Muscle of leg (tissue), 3 donors: ENCODE measurements at regions not wholly inside any gene's neighbourhood (a gene's known extent, or its start where the extent isn't known, plus 50 kb on each side); places are given as distances from the start of the nearest gene placed in this dataset.

Experiments
- DNase-seq: peaks from one replicate; pipeline ENCODE4 v3.0.0; 2013
- H3K27ac ChIP-seq: one replicate; pipeline ENCODE4 v1.5.1; 2013; ENCODE audit warnings: mild to moderate bottlenecking, low read length, control low read depth
- H3K27me3 ChIP-seq: one replicate; pipeline ENCODE4 v1.6.1; 2013; ENCODE audit warnings: low read length; ENCODE audit not compliant: control insufficient read depth, insufficient read depth
- H3K36me3 ChIP-seq: one replicate; pipeline ENCODE4 v1.6.1; 2013; ENCODE audit warnings: low read length; ENCODE audit not compliant: control insufficient read depth, insufficient read depth
- H3K4me1 ChIP-seq: one replicate; pipeline ENCODE4 v1.6.1; 2013; ENCODE audit warnings: low read length; ENCODE audit not compliant: control insufficient read depth, insufficient read depth
- H3K4me3 ChIP-seq: one replicate; pipeline ENCODE4 v1.5.1; 2013; ENCODE audit warnings: low read length, control low read depth
- H3K9me3 ChIP-seq: replicated peaks from 2 replicates; pipeline ENCODE4 v1.6.1; 2013; ENCODE audit warnings: low read depth, low read length; ENCODE audit not compliant: control insufficient read depth
- WGBS: methylation state at CpG from one replicate; pipeline ENCODE4 v1.1.5; 2013; ENCODE audit warnings: missing lambda C conversion rate; ENCODE audit not compliant: insufficient coverage; 5-methylcytosine and 5-hydroxymethylcytosine counted together

GRCh38 chr7:42858570-42858969, 53.3 kb downstream of the C7orf25 start:
- no peaks in the 10 kb centered on the region for H3K36me3 ChIP-seq
- H3K27ac ChIP-seq, result no peak overlapping the region
- no peak for DNase-seq
- no peaks in the 10 kb centered on the region for H3K9me3 ChIP-seq
- no peaks in the 10 kb centered on the region for H3K4me1 ChIP-seq
- peaks cover 15% of the 10 kb centered on the region for H3K27me3 ChIP-seq
- WGBS, result no CpG with 5 or more reads among the region's 1 CpG
- H3K4me3 ChIP-seq, result no peak overlapping the region

GRCh38 chr7:42856605-42856987, 55.3 kb downstream of the C7orf25 start:
- peaks cover 15% of the 10 kb centered on the region for H3K27me3 ChIP-seq
- H3K27ac ChIP-seq, result peak overlapping the region; percentile 48
- no peaks in the 10 kb centered on the region for H3K36me3 ChIP-seq
- WGBS, result 24% methylated on average over 16 of the region's 19 CpGs
- no peaks in the 10 kb centered on the region for H3K9me3 ChIP-seq
- peak overlapping the region; percentile 54 for H3K4me3 ChIP-seq
- DNase-seq, result no peak
- no peaks in the 10 kb centered on the region for H3K4me1 ChIP-seq

GRCh38 chr7:42854571-42855118, 57.2 kb downstream of the C7orf25 start:
- H3K9me3 ChIP-seq, result no peaks in the 10 kb centered on the region
- H3K4me1 ChIP-seq, result no peaks in the 10 kb centered on the region
- 50% methylated on average over 8 of the region's 11 CpGs for WGBS
- no peak overlapping the region for H3K27ac ChIP-seq
- H3K36me3 ChIP-seq, result no peaks in the 10 kb centered on the region
- H3K4me3 ChIP-seq, result no peak overlapping the region
- DNase-seq, result no peak
- peaks cover 15% of the 10 kb centered on the region for H3K27me3 ChIP-seq

GRCh38 chr7:42852531-42852930, 59.3 kb downstream of the C7orf25 start:
- H3K27ac ChIP-seq, result no peak overlapping the region
- peaks cover 15% of the 10 kb centered on the region for H3K27me3 ChIP-seq
- no peaks in the 10 kb centered on the region for H3K9me3 ChIP-seq
- no peak overlapping the region for H3K4me3 ChIP-seq
- H3K4me1 ChIP-seq, result no peaks in the 10 kb centered on the region
- WGBS, result 58% methylated on average over 3 of the region's 4 CpGs
- no peak for DNase-seq
- no peaks in the 10 kb centered on the region for H3K36me3 ChIP-seq

GRCh38 chr7:42843205-42843800, 68.6 kb downstream of the C7orf25 start:
- Histone ChIP-seq H3K4me3 (no peak overlapping the region), H3K27ac (no peak overlapping the region), H3K9me3 (no peaks in the 10 kb centered on the region), H3K27me3 (no peaks in the 10 kb centered on the region), H3K4me1 (no peaks in the 10 kb centered on the region), H3K36me3 (no peaks in the 10 kb centered on the region)
- DNase-seq, result peak; percentile 79
- 15% methylated on average over 9 of the region's 12 CpGs for WGBS

- H3K4me1 ChIP-seq, result peaks cover 16% of the 10 kb centered on the region
- H3K36me3 ChIP-seq, result no peaks in the 10 kb centered on the region
- H3K9me3 ChIP-seq, result no peaks in the 10 kb centered on the region
- H3K27me3 ChIP-seq, result no peaks in the 10 kb centered on the region
- H3K27ac ChIP-seq, result no peak overlapping the region
- no peak for DNase-seq
- no peak overlapping the region for H3K4me3 ChIP-seq
Measured at GRCh38 chr7:42834676-42835075, 77.2 kb downstream of the C7orf25 start.

- H3K4me3 ChIP-seq, result no peak overlapping the region
- no peak for DNase-seq
- no peaks in the 10 kb centered on the region for H3K9me3 ChIP-seq
- peaks cover 16% of the 10 kb centered on the region for H3K4me1 ChIP-seq
- no CpG with 5 or more reads among the region's 4 CpGs for WGBS
- no peaks in the 10 kb centered on the region for H3K36me3 ChIP-seq
- H3K27me3 ChIP-seq, result no peaks in the 10 kb centered on the region
- no peak overlapping the region for H3K27ac ChIP-seq
Measured at GRCh38 chr7:42833411-42833810, 78.5 kb downstream of the C7orf25 start.

- H3K4me1 ChIP-seq, result peaks cover 16% of the 10 kb centered on the region
Measured at GRCh38 chr7:42832667-42833066, 79.2 kb downstream of the C7orf25 start.

GRCh38 chr7:42831718-42832522, 80.0 kb downstream of the C7orf25 start:
- DNase-seq, result peak; percentile 88
- WGBS, result no CpG with 5 or more reads among the region's 9 CpGs
- no peaks in the 10 kb centered on the region for H3K36me3 ChIP-seq
- H3K27ac ChIP-seq, result no peak overlapping the region
- H3K4me1 ChIP-seq, result peaks cover 16% of the 10 kb centered on the region
- no peak overlapping the region for H3K4me3 ChIP-seq
- H3K27me3 ChIP-seq, result no peaks in the 10 kb centered on the region
- H3K9me3 ChIP-seq, result no peaks in the 10 kb centered on the region

More at GRCh38 chr7:42832667-42833066, 79.2 kb downstream of the C7orf25 start:
- no peaks in the 10 kb centered on the region for H3K27me3 ChIP-seq
- no peaks in the 10 kb centered on the region for H3K36me3 ChIP-seq
- no peaks in the 10 kb centered on the region for H3K9me3 ChIP-seq
- no peak overlapping the region for H3K27ac ChIP-seq
- DNase-seq, result no peak
- H3K4me3 ChIP-seq, result no peak overlapping the region

- no peaks in the 10 kb centered on the region for H3K36me3 ChIP-seq
- H3K4me1 ChIP-seq, result peaks cover 16% of the 10 kb centered on the region
- WGBS, result 15% methylated on average over 2 of the region's 6 CpGs
- H3K27ac ChIP-seq, result peak overlapping the region; percentile 9
- no peaks in the 10 kb centered on the region for H3K27me3 ChIP-seq
- H3K9me3 ChIP-seq, result no peaks in the 10 kb centered on the region
- H3K4me3 ChIP-seq, result no peak overlapping the region
- DNase-seq, result peak; percentile 89
Measured at GRCh38 chr7:42831006-42831717, 80.7 kb downstream of the C7orf25 start.
